IMR-90 (cell line): ENCODE measurements at regions not wholly inside any gene's neighbourhood (a gene's known extent, or its start where the extent isn't known, plus 50 kb on each side); places are given as distances from the start of the nearest gene placed in this dataset.

ENCODE experiments used
- POLR2A ChIP-seq: IDR thresholded peaks from 2 replicates; pipeline ENCODE4 v1.6.1; 2012; ENCODE audit warnings: mild to moderate bottlenecking, low read depth, low read length
- RCOR1 ChIP-seq: IDR thresholded peaks from 2 replicates; pipeline ENCODE4 v1.6.1; 2012; ENCODE audit warnings: mild to moderate bottlenecking, low read length, improper control_type of control experiment; ENCODE audit not compliant: insufficient replicate concordance
- SMC3 ChIP-seq: fragments of 150-350 bp; IDR thresholded peaks from 2 replicates; pipeline ENCODE4 v1.6.1; 2016; ENCODE audit warnings: low read depth, mild to moderate bottlenecking, antibody characterized with exemption, low read length, moderate library complexity
- TF ChIP-seq, protein P1 (sequence below): conservative IDR thresholded peaks from 2 replicates; pipeline ENCODE4 v1.5.1; 2012; ENCODE audit warnings: mild to moderate bottlenecking, low read depth, low read length, improper control_type of control experiment
- TF ChIP-seq, protein P2 (sequence below): fragments of 150-350 bp; IDR thresholded peaks from 2 replicates; pipeline ENCODE4 v1.6.1; 2017; ENCODE audit warnings: mild to moderate bottlenecking, antibody characterized with exemption, low read length, low read depth

DNA sequence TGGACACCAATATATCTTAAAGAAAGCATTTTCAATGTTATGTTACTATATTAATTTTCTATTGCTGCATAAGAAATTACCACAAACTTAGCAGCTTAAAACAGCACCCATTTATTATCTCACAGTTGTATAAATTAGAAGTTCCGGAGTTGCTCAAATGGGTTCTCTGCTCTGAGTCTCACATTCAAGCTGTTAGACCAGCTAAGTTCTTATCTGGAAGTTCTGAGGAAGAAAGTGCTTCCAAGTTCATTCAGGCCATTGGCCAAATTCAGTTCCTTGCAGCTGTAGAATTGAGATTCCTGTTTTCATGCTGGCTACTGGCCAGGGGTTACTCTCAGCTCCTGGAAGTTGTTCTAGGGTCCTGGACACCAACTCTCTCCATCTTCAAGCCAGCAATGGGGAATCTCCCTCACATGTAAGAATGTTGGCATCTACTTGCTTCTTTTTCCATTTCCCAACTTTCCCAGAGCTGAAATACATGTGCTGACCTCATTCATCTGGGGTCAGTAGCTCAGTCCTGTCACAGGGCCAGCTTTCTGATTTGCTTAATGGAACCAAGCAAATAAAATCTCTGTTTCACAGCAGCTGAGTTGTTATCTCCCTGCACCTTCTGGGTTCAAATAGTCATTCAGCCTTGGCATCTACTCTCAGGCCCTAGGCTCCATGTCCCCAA is 99.6 kb upstream of the INTU start:
- TF ChIP-seq, protein P1, sequence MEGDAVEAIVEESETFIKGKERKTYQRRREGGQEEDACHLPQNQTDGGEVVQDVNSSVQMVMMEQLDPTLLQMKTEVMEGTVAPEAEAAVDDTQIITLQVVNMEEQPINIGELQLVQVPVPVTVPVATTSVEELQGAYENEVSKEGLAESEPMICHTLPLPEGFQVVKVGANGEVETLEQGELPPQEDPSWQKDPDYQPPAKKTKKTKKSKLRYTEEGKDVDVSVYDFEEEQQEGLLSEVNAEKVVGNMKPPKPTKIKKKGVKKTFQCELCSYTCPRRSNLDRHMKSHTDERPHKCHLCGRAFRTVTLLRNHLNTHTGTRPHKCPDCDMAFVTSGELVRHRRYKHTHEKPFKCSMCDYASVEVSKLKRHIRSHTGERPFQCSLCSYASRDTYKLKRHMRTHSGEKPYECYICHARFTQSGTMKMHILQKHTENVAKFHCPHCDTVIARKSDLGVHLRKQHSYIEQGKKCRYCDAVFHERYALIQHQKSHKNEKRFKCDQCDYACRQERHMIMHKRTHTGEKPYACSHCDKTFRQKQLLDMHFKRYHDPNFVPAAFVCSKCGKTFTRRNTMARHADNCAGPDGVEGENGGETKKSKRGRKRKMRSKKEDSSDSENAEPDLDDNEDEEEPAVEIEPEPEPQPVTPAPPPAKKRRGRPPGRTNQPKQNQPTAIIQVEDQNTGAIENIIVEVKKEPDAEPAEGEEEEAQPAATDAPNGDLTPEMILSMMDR, result no peak
- TF ChIP-seq POLR2A (no peak), SMC3 (no peak), RCOR1 (no peak)
- TF ChIP-seq, protein P2, sequence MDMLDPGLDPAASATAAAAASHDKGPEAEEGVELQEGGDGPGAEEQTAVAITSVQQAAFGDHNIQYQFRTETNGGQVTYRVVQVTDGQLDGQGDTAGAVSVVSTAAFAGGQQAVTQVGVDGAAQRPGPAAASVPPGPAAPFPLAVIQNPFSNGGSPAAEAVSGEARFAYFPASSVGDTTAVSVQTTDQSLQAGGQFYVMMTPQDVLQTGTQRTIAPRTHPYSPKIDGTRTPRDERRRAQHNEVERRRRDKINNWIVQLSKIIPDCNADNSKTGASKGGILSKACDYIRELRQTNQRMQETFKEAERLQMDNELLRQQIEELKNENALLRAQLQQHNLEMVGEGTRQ, result no peak
